H9 (cell line): ENCODE measurements at regions not wholly inside any gene's neighbourhood (a gene's known extent, or its start where the extent isn't known, plus 50 kb on each side); places are given as distances from the start of the nearest gene placed in this dataset.

Source experiments
- DNase-seq: peaks from one replicate; pipeline ENCODE4 v3.0.0-alpha.2; 2017
- H2AFZ ChIP-seq: one replicate; pipeline ENCODE4 v1.6.1; 2013; ENCODE audit warnings: mild to moderate bottlenecking, low read length, control low read depth, moderate library complexity
- H2AK5ac ChIP-seq: 2 replicates; pipeline ENCODE4 v1.6.1; 2013; ENCODE audit warnings: low read length, control low read depth, mixed read lengths; ENCODE audit not compliant: insufficient read length
- H2BK120ac ChIP-seq: one replicate; pipeline ENCODE4 v1.6.1; 2013; ENCODE audit warnings: low read depth, mild to moderate bottlenecking, low read length, control low read depth, inconsistent platforms; ENCODE audit not compliant: poor library complexity, severe bottlenecking
- H2BK12ac ChIP-seq: 2 replicates; pipeline ENCODE4 v1.6.1; 2013; ENCODE audit warnings: low read length, control low read depth, mixed read lengths, low read depth; ENCODE audit not compliant: insufficient read length
- H2BK15ac ChIP-seq: 2 replicates; pipeline ENCODE4 v1.6.1; 2013; ENCODE audit warnings: low read depth, low read length, control low read depth
- H2BK20ac ChIP-seq: one replicate; pipeline ENCODE4 v1.6.1; 2013; ENCODE audit warnings: low read depth, mild to moderate bottlenecking, low read length, control low read depth, inconsistent platforms; ENCODE audit not compliant: poor library complexity, severe bottlenecking
- H2BK5ac ChIP-seq: 2 replicates; pipeline ENCODE4 v1.6.1; 2013; ENCODE audit warnings: low read length, control low read depth, mixed read lengths; ENCODE audit not compliant: insufficient read length
- H3K14ac ChIP-seq: 2 replicates; pipeline ENCODE4 v1.6.1; 2013; ENCODE audit warnings: low read length, control low read depth; ENCODE audit not compliant: insufficient read depth
- H3K18ac ChIP-seq: 2 replicates; pipeline ENCODE4 v1.6.1; 2013; ENCODE audit warnings: low read depth, mild to moderate bottlenecking, mixed read lengths, low read length, control low read depth; ENCODE audit not compliant: insufficient read length
- H3K23ac ChIP-seq: 2 replicates; pipeline ENCODE4 v1.6.1; 2013; ENCODE audit warnings: low read length, control low read depth, mixed read lengths, low read depth; ENCODE audit not compliant: insufficient read length
- H3K23me2 ChIP-seq: 2 replicates; pipeline ENCODE4 v1.6.1; 2013; ENCODE audit warnings: low read depth, mild to moderate bottlenecking, mixed read lengths, low read length, control low read depth; ENCODE audit not compliant: insufficient read length, poor library complexity, severe bottlenecking
- H3K27ac ChIP-seq: 2 replicates; pipeline ENCODE4 v1.5.1; 2013; ENCODE audit warnings: low read length, control low read depth, mixed read lengths, low read depth; ENCODE audit not compliant: insufficient read length
- H3K27me3 ChIP-seq: 2 replicates; pipeline ENCODE4 v1.6.1; 2013; ENCODE audit warnings: low read length, control low read depth, inconsistent platforms; ENCODE audit not compliant: insufficient read depth
- H3K4ac ChIP-seq: 2 replicates; pipeline ENCODE4 v1.6.1; 2013; ENCODE audit warnings: low read depth, mild to moderate bottlenecking, control low read depth, inconsistent platforms, low read length, moderate library complexity
- H3K4me1 ChIP-seq: 2 replicates; pipeline ENCODE4 v1.6.1; 2013; ENCODE audit warnings: low read length, control low read depth, inconsistent platforms; ENCODE audit not compliant: insufficient read depth
- H3K4me2 ChIP-seq: 2 replicates; pipeline ENCODE4 v1.6.1; 2013; ENCODE audit warnings: low read length, control low read depth, mixed read lengths; ENCODE audit not compliant: insufficient read length, insufficient read depth
- H3K56ac ChIP-seq: 2 replicates; pipeline ENCODE4 v1.6.1; 2013; ENCODE audit warnings: low read depth, mild to moderate bottlenecking, mixed read lengths, low read length, control low read depth; ENCODE audit not compliant: insufficient read length
- H3K79me1 ChIP-seq: 2 replicates; pipeline ENCODE4 v1.6.1; 2013; ENCODE audit warnings: low read depth, mild to moderate bottlenecking, moderate library complexity, low read length, control low read depth, inconsistent platforms; ENCODE audit not compliant: insufficient read depth, poor library complexity, severe bottlenecking
- H3K79me2 ChIP-seq: 2 replicates; pipeline ENCODE4 v1.6.1; 2013; ENCODE audit warnings: low read length, control low read depth, inconsistent platforms; ENCODE audit not compliant: insufficient read depth
- H3K9ac ChIP-seq: 2 replicates; pipeline ENCODE4 v1.6.1; 2013; ENCODE audit warnings: low read length, control low read depth, mixed read lengths; ENCODE audit not compliant: insufficient read length; ENCODE audit errors: extremely low read depth
- H3K9me3 ChIP-seq: one replicate; pipeline ENCODE4 v1.6.1; 2013; ENCODE audit warnings: low read depth, low read length, inconsistent platforms; ENCODE audit not compliant: control insufficient read depth
- H3T11ph ChIP-seq: one replicate; pipeline ENCODE4 v1.6.1; 2013; ENCODE audit warnings: mild to moderate bottlenecking, low read length, control low read depth, inconsistent platforms
- H4K20me1 ChIP-seq: one replicate; pipeline ENCODE4 v1.6.1; 2013; ENCODE audit not compliant: control insufficient read depth, insufficient read length, insufficient read depth
- H4K5ac ChIP-seq: 2 replicates; pipeline ENCODE4 v1.6.1; 2013; ENCODE audit warnings: low read depth, mild to moderate bottlenecking, mixed read lengths, low read length, control low read depth; ENCODE audit not compliant: insufficient read length
- H4K8ac ChIP-seq: replicated peaks from 2 replicates; pipeline ENCODE4 v1.6.1; 2013; ENCODE audit warnings: low read length, control low read depth, mixed read lengths, low read depth; ENCODE audit not compliant: insufficient read length
- H4K91ac ChIP-seq: 2 replicates; pipeline ENCODE4 v1.6.1; 2013; ENCODE audit warnings: low read depth, mild to moderate bottlenecking, moderate library complexity, mixed read lengths, low read length, control low read depth; ENCODE audit not compliant: insufficient read length
- H3K27ac Mint-ChIP-seq, 3 experiments: 2 replicates in 2 of 3; 3 replicates in 1 of 3; pipeline ENCODE4 v1.8.0; 2020 to 2021; ENCODE audit warnings: mixed read lengths in 3 of 3, mild to moderate bottlenecking in 1 of 3, moderate library complexity in 1 of 3
- H3K27me3 Mint-ChIP-seq: 2 replicates; pipeline ENCODE4 v1.8.0; 2021; ENCODE audit warnings: low read depth, mild to moderate bottlenecking, moderate library complexity, mixed read lengths
- H3K36me3 Mint-ChIP-seq, 3 experiments: 2 replicates in 2 of 3; 3 replicates in 1 of 3; pipeline ENCODE4 v1.8.0; 2020 to 2021; ENCODE audit warnings: low read depth in 3 of 3, mixed read lengths in 3 of 3; ENCODE audit not compliant: insufficient read depth in 1 of 3
- H3K4me1 Mint-ChIP-seq, 2 experiments: 2 replicates each; pipeline ENCODE4 v1.8.0; 2020; ENCODE audit warnings: mixed read lengths in 2 of 2
- H3K4me3 Mint-ChIP-seq, 2 experiments: 2 replicates in 1 of 2; 3 replicates in 1 of 2; pipeline ENCODE4 v1.8.0; 2020 to 2021; ENCODE audit warnings: mild to moderate bottlenecking in 2 of 2, mixed read lengths in 2 of 2, moderate library complexity in 1 of 2
- H3K9me3 Mint-ChIP-seq, 2 experiments: 2 replicates in 1 of 2; 3 replicates in 1 of 2; pipeline ENCODE4 v1.8.0; 2020; ENCODE audit warnings: mild to moderate bottlenecking in 2 of 2, mixed read lengths in 2 of 2, moderate library complexity in 1 of 2
- CTCF ChIP-seq: fragments of 200-600 bp; sonication (generic); conservative IDR thresholded peaks from 3 replicates; pipeline ENCODE4 v1.8.0; 2021; ENCODE audit warnings: antibody characterized with exemption, mild to moderate bottlenecking
- WGBS: extraction: QIAGEN DNeasy Blood & Tissue Kit; methylation state at CpG from one replicate; pipeline ENCODE4 v1.1.7; 2013; ENCODE audit warnings: missing lambda C conversion rate, low lambda C conversion rate, mixed read lengths; ENCODE audit not compliant: insufficient read length; ENCODE audit errors: extremely low coverage; 5-methylcytosine and 5-hydroxymethylcytosine counted together

DNA sequence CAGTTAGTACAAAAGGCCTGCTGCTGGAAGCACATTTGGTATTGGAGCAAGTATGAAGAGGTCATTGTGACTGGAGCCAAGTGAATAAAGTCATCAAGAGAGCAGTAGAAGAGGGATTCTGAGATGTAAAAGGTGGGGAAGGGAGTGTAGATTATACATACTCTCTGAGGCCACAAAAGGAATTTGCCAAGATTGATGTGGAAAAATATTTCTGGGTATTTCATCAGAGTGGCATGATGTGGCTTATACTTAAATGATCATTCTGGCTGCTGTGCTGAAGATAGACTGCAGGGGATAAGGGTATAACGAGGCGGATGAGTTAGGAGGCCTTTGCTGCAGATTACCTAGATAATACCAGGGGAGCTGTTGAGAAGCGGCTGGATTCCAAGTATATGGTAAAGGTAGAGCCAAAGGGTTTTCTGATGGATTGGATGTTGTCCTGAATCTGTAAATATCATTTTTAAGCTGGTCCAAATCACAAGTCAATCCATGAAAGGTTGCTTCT, 231.8 kb upstream of the AGA start:
- no peak overlapping the region for H3K4me3 Mint-ChIP-seq
- no peak overlapping the region; a peak in 2 of 7 replicates for H3K27ac Mint-ChIP-seq

More for the DNA sequence above, 231.8 kb upstream of the AGA start:
- TF ChIP-seq CTCF, result no peak
- no peak overlapping the region for H4K8ac ChIP-seq
- peaks cover 0 to 2% (median 0%) of the 10 kb centered on the region in 3 experiments; a peak in 1 of 7 replicates for H3K36me3 Mint-ChIP-seq
- no peak overlapping the region for H3K9ac ChIP-seq
- no peak overlapping the region for H3K27ac ChIP-seq
- H2BK12ac ChIP-seq, result no peak overlapping the region
- H4K20me1 ChIP-seq, result no peaks in the 10 kb centered on the region
- H3K56ac ChIP-seq, result no peak overlapping the region
- no peak overlapping the region for H3T11ph ChIP-seq
- H3K4ac ChIP-seq, result no peak overlapping the region
- H3K79me2 ChIP-seq, result no peaks in the 10 kb centered on the region
- H2AFZ ChIP-seq, result no peak overlapping the region
- no peak overlapping the region for H3K4me2 ChIP-seq
- H3K4me1 ChIP-seq, result no peaks in the 10 kb centered on the region
- no peaks in the 10 kb centered on the region for H3K79me1 ChIP-seq
- H3K23me2 ChIP-seq, result no peaks in the 10 kb centered on the region
- H3K9me3 Mint-ChIP-seq, result no peaks in the 10 kb centered on the region
- no peak overlapping the region for H2BK15ac ChIP-seq
- no CpG with 5 or more reads among the region's 3 CpGs for WGBS
- no peaks in the 10 kb centered on the region for H3K9me3 ChIP-seq
- no peaks in the 10 kb centered on the region; a peak in 1 of 4 replicates for H3K4me1 Mint-ChIP-seq
- H3K27me3 Mint-ChIP-seq, result no peaks in the 10 kb centered on the region
- H3K23ac ChIP-seq, result no peak overlapping the region
- no peak overlapping the region for H3K14ac ChIP-seq
- H2AK5ac ChIP-seq, result no peak overlapping the region
- no peak overlapping the region for H4K91ac ChIP-seq
- DNase-seq, result no peak
- no peak overlapping the region for H3K18ac ChIP-seq
- no peak overlapping the region for H2BK120ac ChIP-seq
- H4K5ac ChIP-seq, result no peak overlapping the region
- no peak overlapping the region for H2BK20ac ChIP-seq
- H3K27me3 ChIP-seq, result no peaks in the 10 kb centered on the region
- no peak overlapping the region for H2BK5ac ChIP-seq
